Keratinocyte (primary cell): ENCODE measurements at regions not wholly inside any gene's neighbourhood (a gene's known extent, or its start where the extent isn't known, plus 50 kb on each side); places are given as distances from the start of the nearest gene placed in this dataset.
"Not testable (repeated sequence)": the region's sequence is repeated elsewhere in the genome, so short reads cannot be mapped to it uniquely, and the experiment has no call there.

ENCODE experiments used
- DNase-seq: peaks from one replicate; pipeline ENCODE4 v3.0.0-alpha.2; 2011; ENCODE audit warnings: low read depth, missing footprints, low spot score
- FAIRE-seq: peaks from 2 replicates; lab custom pipeline; 2011; peaks lifted over from hg19 to GRCh38; lab: Jason Lieb, UNC
- H2AFZ ChIP-seq: 2 replicates; pipeline ENCODE4 v1.6.0; 2012; ENCODE audit warnings: low read length, control low read depth, inconsistent platforms; ENCODE audit not compliant: control insufficient read depth
- H3K27ac ChIP-seq: 2 replicates; pipeline ENCODE4 v1.5.1; 2011; ENCODE audit warnings: low read length; ENCODE audit not compliant: control insufficient read depth, insufficient read depth
- H3K27me3 ChIP-seq: 3 replicates; pipeline ENCODE4 v1.6.0; 2011; ENCODE audit warnings: low read length; ENCODE audit not compliant: control insufficient read depth, insufficient read depth; ENCODE audit errors: extremely low read depth
- H3K36me3 ChIP-seq, 2 experiments: 2 replicates in 1 of 2; 3 replicates in 1 of 2; pipeline ENCODE4 v1.5.1; 2011; ENCODE audit warnings: low read length in 2 of 2, mild to moderate bottlenecking in 1 of 2; ENCODE audit not compliant: control insufficient read depth in 2 of 2, insufficient read depth in 2 of 2; ENCODE audit errors: extremely low read depth in 1 of 2
- H3K4me1 ChIP-seq: 3 replicates; pipeline ENCODE4 v1.5.1; 2011; ENCODE audit warnings: low read length; ENCODE audit not compliant: control insufficient read depth, insufficient read depth; ENCODE audit errors: extremely low read depth
- H3K4me2 ChIP-seq: 3 replicates; pipeline ENCODE4 v1.6.0; 2011; ENCODE audit warnings: low read depth, low read length; ENCODE audit not compliant: control insufficient read depth, insufficient read depth; ENCODE audit errors: extremely low read depth
- H3K4me3 ChIP-seq, 3 experiments: fragments of 200-600 bp in 1 of 3; sonication (generic) in 1 of 3; 2 replicates in 2 of 3; 3 replicates in 1 of 3; pipeline ENCODE4 v1.5.1; 2011 to 2016; ENCODE audit warnings: low read length in 3 of 3, mild to moderate bottlenecking in 3 of 3, control low read depth in 2 of 3, inconsistent platforms in 1 of 3, low read depth in 1 of 3, mixed read lengths in 1 of 3, mixed run types in 1 of 3, moderate library complexity in 1 of 3; ENCODE audit not compliant: control insufficient read depth in 2 of 3, insufficient read depth in 2 of 3; ENCODE audit errors: extremely low read depth in 1 of 3
- H3K79me2 ChIP-seq: 2 replicates; pipeline ENCODE4 v1.6.0; 2012; ENCODE audit warnings: low read length; ENCODE audit not compliant: control insufficient read depth, insufficient read depth
- H3K9ac ChIP-seq: 3 replicates; pipeline ENCODE4 v1.6.0; 2011; ENCODE audit warnings: low read length; ENCODE audit not compliant: control insufficient read depth, insufficient read depth; ENCODE audit errors: extremely low read depth
- H3K9me1 ChIP-seq: 3 replicates; pipeline ENCODE4 v1.6.0; 2011; ENCODE audit warnings: low read length; ENCODE audit not compliant: control insufficient read depth, insufficient read depth; ENCODE audit errors: extremely low read depth
- H3K9me3 ChIP-seq: 2 replicates; pipeline ENCODE4 v1.5.1; 2012; ENCODE audit warnings: low read depth, low read length; ENCODE audit not compliant: control insufficient read depth
- H4K20me1 ChIP-seq: 3 replicates; pipeline ENCODE4 v1.6.0; 2011; ENCODE audit warnings: low read length; ENCODE audit not compliant: control insufficient read depth, insufficient read depth; ENCODE audit errors: extremely low read depth
- EZH2 ChIP-seq: IDR thresholded peaks from one replicate; pipeline ENCODE4 v1.6.1; 2012; ENCODE audit warnings: inconsistent platforms, mild to moderate bottlenecking, low read length, moderate library complexity
- dilution Hi-C: fragments of 300-500 bp; cut with MboI; formaldehyde crosslinking; loops from one replicate; pipeline ENCODE4 v1.7.0; 2020; ENCODE audit warnings: low sequenced_read_pairs; ENCODE audit not compliant: extremely low pct_ligation_motif_present
- TF ChIP-seq, protein P1 (sequence below), 3 experiments: IDR thresholded peaks in 1 of 3; conservative IDR thresholded peaks in 1 of 3; optimal IDR thresholded peaks in 1 of 3; 2 replicates in 2 of 3; 3 replicates in 1 of 3; pipeline versions ENCODE3 to v1.5.1; 2011; ENCODE audit warnings: low read length in 3 of 3, mild to moderate bottlenecking in 3 of 3, moderate library complexity in 2 of 3, control low read depth in 1 of 3, inconsistent platforms in 1 of 3; ENCODE audit not compliant: insufficient read depth in 2 of 3; ENCODE audit errors: extremely low read depth in 1 of 3

DNA sequence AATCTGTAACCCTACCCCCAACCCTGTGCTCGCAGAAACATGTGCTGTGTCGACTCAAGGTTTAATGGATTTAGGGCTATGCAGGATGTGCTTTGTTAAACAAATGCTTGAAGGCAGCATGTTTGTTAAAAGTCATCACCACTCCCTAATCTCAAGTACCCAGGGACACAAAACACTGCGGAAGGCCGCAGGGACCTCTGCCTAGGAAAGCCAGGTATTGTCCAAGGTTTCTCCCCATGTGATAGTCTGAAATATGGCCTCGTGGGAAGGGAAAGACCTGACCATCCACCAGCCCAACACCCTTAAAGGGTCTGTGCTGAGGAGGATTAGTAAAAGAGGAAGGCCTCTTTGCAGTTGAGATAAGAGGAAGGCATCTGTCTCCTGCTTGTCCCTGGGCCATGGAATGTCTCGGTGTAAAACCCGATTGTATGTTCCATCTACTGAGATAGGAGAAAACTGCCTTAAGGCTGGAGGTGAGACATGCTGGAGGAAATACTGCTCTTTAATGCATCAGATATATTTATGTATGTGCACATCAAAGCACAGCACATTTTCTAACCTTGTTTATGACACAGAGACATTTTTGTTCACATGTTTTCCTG is 94.4 kb downstream of the LSM3 start:
- H3K4me2 ChIP-seq, H2AFZ ChIP-seq, FAIRE-seq, H3K9me1 ChIP-seq, H3K79me2 ChIP-seq, H3K9ac ChIP-seq, DNase-seq, H4K20me1 ChIP-seq, H3K27ac ChIP-seq, H3K36me3 ChIP-seq, H3K4me3 ChIP-seq, dilution Hi-C loops, H3K9me3 ChIP-seq, H3K27me3 ChIP-seq, H3K4me1 ChIP-seq: not testable (repeated sequence)

DNA sequence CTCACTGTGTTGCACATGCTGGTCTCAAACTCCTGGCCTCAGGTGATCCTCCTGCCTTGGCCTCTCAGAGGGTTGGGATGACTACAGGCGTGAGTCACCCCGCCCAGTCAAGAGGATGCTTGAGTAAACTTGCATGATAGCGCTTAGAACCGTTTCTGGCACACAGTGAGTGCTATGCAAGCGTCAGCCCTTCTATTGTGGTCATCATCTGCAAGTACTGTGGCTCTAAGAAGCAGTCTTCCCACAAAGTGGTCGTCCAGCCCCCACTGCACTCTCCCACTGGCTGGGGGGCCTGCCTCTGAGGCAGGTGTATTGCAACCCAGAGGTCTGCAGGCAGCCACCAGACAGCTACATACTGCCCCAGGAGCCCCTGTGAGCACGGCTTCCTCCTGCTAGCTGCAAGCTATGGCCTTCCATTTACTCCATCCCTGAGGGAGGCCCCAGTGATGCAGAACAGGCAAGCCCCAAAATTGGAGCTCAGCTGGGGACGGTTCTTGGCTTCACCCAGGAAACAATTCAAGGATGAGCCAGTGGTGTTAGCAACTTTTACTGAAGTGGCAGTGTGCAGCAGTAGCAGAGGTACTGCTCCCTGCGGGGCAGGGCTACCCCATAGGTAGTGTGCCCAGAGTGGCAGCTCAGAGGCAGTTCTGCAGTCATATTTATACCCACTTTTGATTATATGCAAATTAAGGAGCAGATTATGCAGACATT is 95.4 kb downstream of the LSM3 start:
- no peaks in the 10 kb centered on the region for H4K20me1 ChIP-seq
- no peak for FAIRE-seq
- peaks cover 9% of the 10 kb centered on the region for H3K4me1 ChIP-seq
- TF ChIP-seq, protein P1, sequence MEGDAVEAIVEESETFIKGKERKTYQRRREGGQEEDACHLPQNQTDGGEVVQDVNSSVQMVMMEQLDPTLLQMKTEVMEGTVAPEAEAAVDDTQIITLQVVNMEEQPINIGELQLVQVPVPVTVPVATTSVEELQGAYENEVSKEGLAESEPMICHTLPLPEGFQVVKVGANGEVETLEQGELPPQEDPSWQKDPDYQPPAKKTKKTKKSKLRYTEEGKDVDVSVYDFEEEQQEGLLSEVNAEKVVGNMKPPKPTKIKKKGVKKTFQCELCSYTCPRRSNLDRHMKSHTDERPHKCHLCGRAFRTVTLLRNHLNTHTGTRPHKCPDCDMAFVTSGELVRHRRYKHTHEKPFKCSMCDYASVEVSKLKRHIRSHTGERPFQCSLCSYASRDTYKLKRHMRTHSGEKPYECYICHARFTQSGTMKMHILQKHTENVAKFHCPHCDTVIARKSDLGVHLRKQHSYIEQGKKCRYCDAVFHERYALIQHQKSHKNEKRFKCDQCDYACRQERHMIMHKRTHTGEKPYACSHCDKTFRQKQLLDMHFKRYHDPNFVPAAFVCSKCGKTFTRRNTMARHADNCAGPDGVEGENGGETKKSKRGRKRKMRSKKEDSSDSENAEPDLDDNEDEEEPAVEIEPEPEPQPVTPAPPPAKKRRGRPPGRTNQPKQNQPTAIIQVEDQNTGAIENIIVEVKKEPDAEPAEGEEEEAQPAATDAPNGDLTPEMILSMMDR (optimal IDR thresholded peaks at IDR 0.05 in 1 of 3, IDR thresholded peaks at IDR 0.05 in 1 of 3, conservative IDR thresholded peaks at IDR 0.05 in 1 of 3; ENCODE audit: extremely low read depth in 1 of 3, insufficient read depth in 2 of 3, low read length in 3 of 3): no peak
- TF ChIP-seq EZH2: no peak
- dilution Hi-C loops: no loop called here
- H3K79me2 ChIP-seq: no peaks in the 10 kb centered on the region
- H3K9ac ChIP-seq: no peak overlapping the region
- no peaks in the 10 kb centered on the region for H3K27me3 ChIP-seq
- H3K9me1 ChIP-seq: no peaks in the 10 kb centered on the region
- no peaks in the 10 kb centered on the region for H3K9me3 ChIP-seq
- H3K4me3 ChIP-seq: no peak overlapping the region
- H2AFZ ChIP-seq: no peak overlapping the region
- no peak overlapping the region for H3K27ac ChIP-seq
- H3K4me2 ChIP-seq: no peak overlapping the region
- DNase-seq: peak; percentile 35
- no peaks in the 10 kb centered on the region for H3K36me3 ChIP-seq

DNA sequence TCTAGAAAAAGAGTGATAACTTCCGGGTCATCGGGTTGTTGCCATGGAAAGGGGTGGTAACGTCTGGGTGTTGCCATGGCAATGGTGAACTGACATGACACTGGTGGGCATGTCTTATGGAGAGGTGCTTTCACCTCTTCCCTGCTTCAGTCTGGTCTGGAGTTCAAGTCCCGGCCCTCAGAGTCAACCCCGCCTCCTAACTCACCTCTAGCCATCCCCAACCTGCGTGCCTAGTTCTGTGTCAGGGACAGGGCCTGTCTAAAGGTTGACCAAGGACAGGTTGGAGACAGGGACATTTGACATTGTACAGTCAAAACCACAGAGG is 96.0 kb downstream of the LSM3 start:
- Histone ChIP-seq H3K4me3 (no peak overlapping the region), H3K27ac (no peak overlapping the region), H3K27me3 (no peaks in the 10 kb centered on the region), H2AFZ (no peak overlapping the region), H3K4me2 (no peak overlapping the region), H3K9me1 (no peaks in the 10 kb centered on the region), H3K36me3 (no peaks in the 10 kb centered on the region), H3K9ac (no peak overlapping the region), H3K9me3 (no peaks in the 10 kb centered on the region), H3K4me1 (peaks cover 10% of the 10 kb centered on the region), H4K20me1 (no peaks in the 10 kb centered on the region), H3K79me2 (no peaks in the 10 kb centered on the region)
- no peak for TF ChIP-seq EZH2
- TF ChIP-seq, protein P1 (optimal IDR thresholded peaks at IDR 0.05 in 1 of 3, IDR thresholded peaks at IDR 0.05 in 1 of 3, conservative IDR thresholded peaks at IDR 0.05 in 1 of 3; ENCODE audit: extremely low read depth in 1 of 3, insufficient read depth in 2 of 3, low read length in 3 of 3): no peak
- dilution Hi-C loops: no loop called here
- no peak for FAIRE-seq
- DNase-seq: no peak
